GM06990 (cell line): ENCODE measurements at regions not wholly inside any gene's neighbourhood (a gene's known extent, or its start where the extent isn't known, plus 50 kb on each side); places are given as distances from the start of the nearest gene placed in this dataset.

Experiments
- DNase-seq: peaks from one replicate; pipeline ENCODE4 v3.0.0-alpha.2; 2011; ENCODE audit not compliant: insufficient read length; ENCODE audit errors: extremely low read depth
- H3K27me3 ChIP-seq: replicated peaks from 2 replicates; pipeline ENCODE4 v1.6.0; 2011; ENCODE audit warnings: low read length; ENCODE audit not compliant: control insufficient read depth, insufficient read depth
- H3K36me3 ChIP-seq: 2 replicates; pipeline ENCODE4 v1.5.1; 2011; ENCODE audit warnings: low read length; ENCODE audit not compliant: control insufficient read depth, insufficient read depth
- H3K4me3 ChIP-seq: replicated peaks from 2 replicates; pipeline ENCODE4 v1.5.1; 2011; ENCODE audit warnings: low read depth, mild to moderate bottlenecking, control low read depth, low read length
- TF ChIP-seq, protein P1 (sequence below): IDR thresholded peaks from 2 replicates; pipeline ENCODE4 v1.5.1; 2011; ENCODE audit warnings: low read length, control low read depth, mild to moderate bottlenecking, inconsistent platforms; ENCODE audit not compliant: insufficient read depth, poor library complexity, severe bottlenecking

- TF ChIP-seq, protein P1, sequence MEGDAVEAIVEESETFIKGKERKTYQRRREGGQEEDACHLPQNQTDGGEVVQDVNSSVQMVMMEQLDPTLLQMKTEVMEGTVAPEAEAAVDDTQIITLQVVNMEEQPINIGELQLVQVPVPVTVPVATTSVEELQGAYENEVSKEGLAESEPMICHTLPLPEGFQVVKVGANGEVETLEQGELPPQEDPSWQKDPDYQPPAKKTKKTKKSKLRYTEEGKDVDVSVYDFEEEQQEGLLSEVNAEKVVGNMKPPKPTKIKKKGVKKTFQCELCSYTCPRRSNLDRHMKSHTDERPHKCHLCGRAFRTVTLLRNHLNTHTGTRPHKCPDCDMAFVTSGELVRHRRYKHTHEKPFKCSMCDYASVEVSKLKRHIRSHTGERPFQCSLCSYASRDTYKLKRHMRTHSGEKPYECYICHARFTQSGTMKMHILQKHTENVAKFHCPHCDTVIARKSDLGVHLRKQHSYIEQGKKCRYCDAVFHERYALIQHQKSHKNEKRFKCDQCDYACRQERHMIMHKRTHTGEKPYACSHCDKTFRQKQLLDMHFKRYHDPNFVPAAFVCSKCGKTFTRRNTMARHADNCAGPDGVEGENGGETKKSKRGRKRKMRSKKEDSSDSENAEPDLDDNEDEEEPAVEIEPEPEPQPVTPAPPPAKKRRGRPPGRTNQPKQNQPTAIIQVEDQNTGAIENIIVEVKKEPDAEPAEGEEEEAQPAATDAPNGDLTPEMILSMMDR = no peak
- H3K4me3 ChIP-seq = no peak overlapping the region
- no peaks in the 10 kb centered on the region for H3K27me3 ChIP-seq
- H3K36me3 ChIP-seq = no peaks in the 10 kb centered on the region
- no peak for DNase-seq
These were observed 353.3 kb downstream of the MAN2A1 start for GRCh38 chr5:110043025-110043424.

DNA sequence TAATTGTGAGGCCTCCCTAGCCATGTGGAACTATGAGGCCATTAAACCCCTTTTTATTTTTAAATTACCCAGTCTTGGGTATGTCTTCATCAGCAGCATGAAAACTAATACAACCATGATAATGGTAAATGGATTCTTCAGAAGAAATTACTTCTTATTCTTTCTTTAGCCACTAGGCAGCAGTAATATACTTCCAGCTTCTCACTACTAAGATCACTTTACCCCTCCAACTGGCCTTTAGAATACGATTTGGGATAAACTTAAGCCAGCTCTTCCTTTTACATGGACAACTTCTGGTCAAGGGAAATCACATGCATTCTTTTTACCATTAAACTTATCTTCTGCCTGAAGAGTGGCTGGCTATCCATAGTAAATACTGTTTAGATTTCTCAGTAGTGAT lies 355.4 kb downstream of the MAN2A1 start:
- DNase-seq = no peak
- TF ChIP-seq, protein P1 = no peak
- H3K36me3 ChIP-seq = no peaks in the 10 kb centered on the region
- no peak overlapping the region for H3K4me3 ChIP-seq
- H3K27me3 ChIP-seq = no peaks in the 10 kb centered on the region

DNA sequence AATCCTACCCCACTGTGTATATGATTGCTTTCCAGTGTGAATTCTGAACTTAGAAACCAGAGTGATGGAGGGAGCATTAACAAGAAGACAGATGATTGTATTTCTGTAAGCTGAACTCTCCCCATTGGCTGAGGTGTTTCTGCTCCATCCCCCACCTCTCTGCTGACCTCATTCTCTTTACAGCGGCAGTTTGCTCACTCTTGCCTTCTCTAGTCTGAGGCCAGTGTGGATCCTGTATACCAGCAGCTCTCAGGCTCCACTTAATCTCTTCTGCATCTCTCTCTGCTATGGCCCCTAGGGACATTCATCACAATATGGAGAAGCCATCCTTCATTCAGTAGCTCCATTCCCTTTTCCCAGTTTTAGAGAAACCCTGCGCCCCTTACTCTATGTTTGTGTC lies 358.8 kb downstream of the MAN2A1 start:
- Histone ChIP-seq H3K36me3 (no peaks in the 10 kb centered on the region), H3K27me3 (no peaks in the 10 kb centered on the region), H3K4me3 (no peak overlapping the region)
- DNase-seq = no peak
- TF ChIP-seq, protein P1 = no peak

GRCh38 chr5:110049816-110050215 lies 360.1 kb downstream of the MAN2A1 start:
- no peak overlapping the region for H3K4me3 ChIP-seq
- TF ChIP-seq, protein P1 = no peak

GRCh38 chr5:110050640-110051345 lies 361.1 kb downstream of the MAN2A1 start:
- Histone ChIP-seq H3K27me3 (no peaks in the 10 kb centered on the region), H3K4me3 (no peak overlapping the region), H3K36me3 (no peaks in the 10 kb centered on the region)
- no peak for DNase-seq
- TF ChIP-seq, protein P1 = no peak

More at GRCh38 chr5:110049816-110050215, 360.1 kb downstream of the MAN2A1 start:
- DNase-seq = no peak
- Histone ChIP-seq H3K27me3 (no peaks in the 10 kb centered on the region), H3K36me3 (no peaks in the 10 kb centered on the region)
